ENCODE measurements at regions not wholly inside any gene's neighbourhood (a gene's known extent, or its start where the extent isn't known, plus 50 kb on each side); places are given as distances from the start of the nearest gene placed in this dataset.

DNA sequence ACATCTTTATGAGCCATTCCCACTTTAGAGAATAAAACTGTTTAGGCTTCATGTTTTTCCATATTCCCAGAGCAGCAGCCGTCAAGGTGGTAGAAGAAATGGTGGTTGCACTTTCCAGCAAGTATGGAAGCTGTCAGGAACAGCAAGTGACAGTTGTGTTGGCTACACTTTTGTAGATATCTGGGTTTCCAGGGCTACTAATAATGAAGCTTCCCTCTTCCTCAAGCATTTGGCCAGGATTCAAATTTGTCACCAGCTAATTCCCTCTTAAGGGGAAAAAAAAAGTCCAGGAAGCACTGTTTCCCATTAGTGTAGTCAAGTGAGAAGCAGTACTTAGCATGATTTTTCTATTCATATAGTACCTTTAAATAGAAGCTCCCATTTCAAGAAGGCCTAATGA is 252.8 kb downstream of the IGSF11 start:
- H3K27me3 ChIP-seq: no peaks in the 10 kb centered on the region
- intact Hi-C loops (cut with DNase I): no loop called here
- TF ChIP-seq POLR2A (IDR thresholded peaks at IDR 0.05) (no peak), CTCF (IDR thresholded peaks at IDR 0.05) (no peak)
- no peak overlapping the region for H3K27ac ChIP-seq
- no peak overlapping the region for H3K4me3 ChIP-seq
- 69 to 95% (median 81%) methylated on average over 1 of the region's 1 CpG for WGBS, 4 donors
- DNase-seq: no peak
- H3K4me1 ChIP-seq (replicated peaks in 1 of 2): no peaks in the 10 kb centered on the region
- H3K36me3 ChIP-seq (replicated peaks in 1 of 2): no peaks in the 10 kb centered on the region
- no peaks in the 10 kb centered on the region for H3K9me3 ChIP-seq (replicated peaks in 1 of 3)

GRCh38 chr3:118782755-118783202 is 251.9 kb downstream of the IGSF11 start:
- TF ChIP-seq POLR2A (IDR thresholded peaks at IDR 0.05): no peak
- no peak for TF ChIP-seq CTCF (IDR thresholded peaks at IDR 0.05)
- Histone ChIP-seq H3K4me3 (no peak overlapping the region), H3K36me3 (replicated peaks in 1 of 2) (no peaks in the 10 kb centered on the region), H3K4me1 (replicated peaks in 1 of 2) (no peaks in the 10 kb centered on the region), H3K27me3 (no peaks in the 10 kb centered on the region), H3K27ac (no peak overlapping the region), H3K9me3 (replicated peaks in 1 of 3) (no peaks in the 10 kb centered on the region)
- intact Hi-C loops (cut with DNase I): no loop called here
- 18 to 36% (median 30%) methylated on average over 2 of the region's 2 CpGs for WGBS, 4 donors
- no peak for DNase-seq

DNA sequence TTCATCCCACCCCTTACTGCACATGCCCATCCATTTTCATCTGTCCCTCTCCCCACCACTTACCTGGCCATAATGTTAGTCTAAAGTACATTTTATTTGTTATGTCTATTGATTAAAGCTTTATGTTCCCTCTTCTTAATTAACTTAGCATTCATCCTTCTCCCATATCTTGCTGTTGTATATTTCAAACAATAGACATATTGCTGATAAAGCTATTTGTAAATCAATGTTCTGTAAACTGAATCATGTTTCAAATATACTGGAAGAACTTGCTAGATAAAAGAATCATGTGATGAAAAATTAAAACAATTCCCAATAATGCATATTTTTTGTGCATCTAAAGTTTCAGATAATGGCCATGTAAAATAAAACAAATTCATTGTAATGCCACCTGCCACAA is 249.2 kb downstream of the IGSF11 start:
- no peak for TF ChIP-seq CTCF (IDR thresholded peaks at IDR 0.05)
- no peak for TF ChIP-seq POLR2A (IDR thresholded peaks at IDR 0.05)
- DNase-seq: no peak
- H3K27me3 ChIP-seq: no peaks in the 10 kb centered on the region
- intact Hi-C loops (cut with DNase I): no loop called here
- no peak overlapping the region for H3K27ac ChIP-seq
- no peaks in the 10 kb centered on the region for H3K36me3 ChIP-seq (replicated peaks in 1 of 2)
- no peaks in the 10 kb centered on the region for H3K9me3 ChIP-seq (replicated peaks in 1 of 3)
- no peaks in the 10 kb centered on the region for H3K4me1 ChIP-seq (replicated peaks in 1 of 2)
- H3K4me3 ChIP-seq: no peak overlapping the region

- intact Hi-C loops (cut with DNase I): no loop called here
- Histone ChIP-seq H3K27ac (no peak overlapping the region), H3K9me3 (replicated peaks in 1 of 3) (no peaks in the 10 kb centered on the region)
Measured at GRCh38 chr3:118791246-118791645, 243.4 kb downstream of the IGSF11 start.

More at GRCh38 chr3:118791246-118791645, 243.4 kb downstream of the IGSF11 start:
- 75 to 77% (median 76%) methylated on average over 5 of the region's 5 CpGs for WGBS, 4 donors
- no peaks in the 10 kb centered on the region for H3K36me3 ChIP-seq (replicated peaks in 1 of 2)
- H3K4me3 ChIP-seq: no peak overlapping the region
- DNase-seq: no peak
- H3K4me1 ChIP-seq (replicated peaks in 1 of 2): no peaks in the 10 kb centered on the region
- H3K27me3 ChIP-seq: no peaks in the 10 kb centered on the region
- TF ChIP-seq POLR2A (IDR thresholded peaks at IDR 0.05) (no peak), CTCF (IDR thresholded peaks at IDR 0.05) (no peak)

Data from adrenal gland (tissue), 9 donors.